Liver (tissue), 3 donors: ENCODE measurements at regions not wholly inside any gene's neighbourhood (a gene's known extent, or its start where the extent isn't known, plus 50 kb on each side); places are given as distances from the start of the nearest gene placed in this dataset.

Experiments
- FOXA1 ChIP-seq: IDR thresholded peaks from 2 replicates; pipeline ENCODE4 v1.6.1; 2016; ENCODE audit warnings: antibody characterized with exemption
- HNF4A ChIP-seq, 2 donors: conservative IDR thresholded peaks; 2 replicates each; pipeline ENCODE4 v1.6.1; 2016; ENCODE audit warnings: antibody characterized with exemption in 2 of 2, mild to moderate bottlenecking in 2 of 2
- JUND ChIP-seq, 2 donors: IDR thresholded peaks; 2 replicates each; pipeline ENCODE4 v1.6.1; 2016; ENCODE audit warnings: antibody characterized with exemption in 2 of 2
- RAD21 ChIP-seq, 2 donors: IDR thresholded peaks; 2 replicates each; pipeline ENCODE4 v1.6.1; 2016; ENCODE audit warnings: antibody characterized with exemption in 2 of 2, mild to moderate bottlenecking in 2 of 2
- RXRA ChIP-seq, 2 donors: IDR thresholded peaks; 2 replicates each; pipeline ENCODE4 v1.6.1; 2017 to 2018; ENCODE audit warnings: antibody characterized with exemption in 2 of 2, mild to moderate bottlenecking in 1 of 2
- SP1 ChIP-seq: IDR thresholded peaks from 2 replicates; pipeline ENCODE4 v1.6.1; 2018; ENCODE audit warnings: antibody characterized with exemption, mild to moderate bottlenecking
- TAF1 ChIP-seq: conservative IDR thresholded peaks from 2 replicates; pipeline ENCODE4 v1.6.1; 2016; ENCODE audit warnings: antibody characterized with exemption, mild to moderate bottlenecking
- YY1 ChIP-seq: IDR thresholded peaks from 2 replicates; pipeline ENCODE4 v1.6.1; 2016; ENCODE audit warnings: antibody characterized with exemption, mild to moderate bottlenecking
- TF ChIP-seq, protein P1 (sequence below): fragments of 150-350 bp; IDR thresholded peaks from 2 replicates; pipeline ENCODE4 v1.5.1; 2017; ENCODE audit warnings: improper control_type of control experiment, low read depth, low read length; ENCODE audit not compliant: missing input control
- TF ChIP-seq, protein P2 (sequence below): IDR thresholded peaks from 2 replicates; pipeline ENCODE4 v1.6.1; 2016; ENCODE audit warnings: antibody characterized with exemption, mild to moderate bottlenecking
- TF ChIP-seq, protein P3 (sequence below): IDR thresholded peaks from 2 replicates; pipeline ENCODE4 v1.6.1; 2016; ENCODE audit warnings: antibody characterized with exemption
- donor health status: healthy.
- donor health status: healthy.

DNA sequence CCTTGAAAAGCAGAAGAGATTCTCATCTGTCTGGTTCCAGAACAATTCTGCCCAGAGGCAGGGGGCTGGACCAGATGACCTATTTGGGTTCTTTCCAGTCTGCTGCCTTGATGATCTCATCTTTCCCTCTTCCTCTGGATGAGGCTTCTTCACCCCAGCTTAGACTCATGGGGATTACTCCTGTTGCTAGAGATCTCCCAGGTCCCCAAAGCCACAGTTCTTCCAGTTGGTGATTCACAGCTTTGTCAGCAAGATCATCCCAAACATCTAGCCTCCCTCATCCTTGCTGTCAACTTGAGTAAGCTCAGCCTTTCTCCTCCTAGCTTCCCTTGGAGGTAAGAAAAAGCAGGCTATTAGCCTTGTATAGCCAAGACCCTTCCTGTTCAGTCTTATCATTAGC, 64.2 kb upstream of the PJA1 start:
- TF ChIP-seq, protein P1, sequence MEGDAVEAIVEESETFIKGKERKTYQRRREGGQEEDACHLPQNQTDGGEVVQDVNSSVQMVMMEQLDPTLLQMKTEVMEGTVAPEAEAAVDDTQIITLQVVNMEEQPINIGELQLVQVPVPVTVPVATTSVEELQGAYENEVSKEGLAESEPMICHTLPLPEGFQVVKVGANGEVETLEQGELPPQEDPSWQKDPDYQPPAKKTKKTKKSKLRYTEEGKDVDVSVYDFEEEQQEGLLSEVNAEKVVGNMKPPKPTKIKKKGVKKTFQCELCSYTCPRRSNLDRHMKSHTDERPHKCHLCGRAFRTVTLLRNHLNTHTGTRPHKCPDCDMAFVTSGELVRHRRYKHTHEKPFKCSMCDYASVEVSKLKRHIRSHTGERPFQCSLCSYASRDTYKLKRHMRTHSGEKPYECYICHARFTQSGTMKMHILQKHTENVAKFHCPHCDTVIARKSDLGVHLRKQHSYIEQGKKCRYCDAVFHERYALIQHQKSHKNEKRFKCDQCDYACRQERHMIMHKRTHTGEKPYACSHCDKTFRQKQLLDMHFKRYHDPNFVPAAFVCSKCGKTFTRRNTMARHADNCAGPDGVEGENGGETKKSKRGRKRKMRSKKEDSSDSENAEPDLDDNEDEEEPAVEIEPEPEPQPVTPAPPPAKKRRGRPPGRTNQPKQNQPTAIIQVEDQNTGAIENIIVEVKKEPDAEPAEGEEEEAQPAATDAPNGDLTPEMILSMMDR, result no peak
- TF ChIP-seq SP1, result no peak
- TF ChIP-seq, protein P2, sequence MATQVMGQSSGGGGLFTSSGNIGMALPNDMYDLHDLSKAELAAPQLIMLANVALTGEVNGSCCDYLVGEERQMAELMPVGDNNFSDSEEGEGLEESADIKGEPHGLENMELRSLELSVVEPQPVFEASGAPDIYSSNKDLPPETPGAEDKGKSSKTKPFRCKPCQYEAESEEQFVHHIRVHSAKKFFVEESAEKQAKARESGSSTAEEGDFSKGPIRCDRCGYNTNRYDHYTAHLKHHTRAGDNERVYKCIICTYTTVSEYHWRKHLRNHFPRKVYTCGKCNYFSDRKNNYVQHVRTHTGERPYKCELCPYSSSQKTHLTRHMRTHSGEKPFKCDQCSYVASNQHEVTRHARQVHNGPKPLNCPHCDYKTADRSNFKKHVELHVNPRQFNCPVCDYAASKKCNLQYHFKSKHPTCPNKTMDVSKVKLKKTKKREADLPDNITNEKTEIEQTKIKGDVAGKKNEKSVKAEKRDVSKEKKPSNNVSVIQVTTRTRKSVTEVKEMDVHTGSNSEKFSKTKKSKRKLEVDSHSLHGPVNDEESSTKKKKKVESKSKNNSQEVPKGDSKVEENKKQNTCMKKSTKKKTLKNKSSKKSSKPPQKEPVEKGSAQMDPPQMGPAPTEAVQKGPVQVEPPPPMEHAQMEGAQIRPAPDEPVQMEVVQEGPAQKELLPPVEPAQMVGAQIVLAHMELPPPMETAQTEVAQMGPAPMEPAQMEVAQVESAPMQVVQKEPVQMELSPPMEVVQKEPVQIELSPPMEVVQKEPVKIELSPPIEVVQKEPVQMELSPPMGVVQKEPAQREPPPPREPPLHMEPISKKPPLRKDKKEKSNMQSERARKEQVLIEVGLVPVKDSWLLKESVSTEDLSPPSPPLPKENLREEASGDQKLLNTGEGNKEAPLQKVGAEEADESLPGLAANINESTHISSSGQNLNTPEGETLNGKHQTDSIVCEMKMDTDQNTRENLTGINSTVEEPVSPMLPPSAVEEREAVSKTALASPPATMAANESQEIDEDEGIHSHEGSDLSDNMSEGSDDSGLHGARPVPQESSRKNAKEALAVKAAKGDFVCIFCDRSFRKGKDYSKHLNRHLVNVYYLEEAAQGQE, result no peak
- TF ChIP-seq RXRA (IDR thresholded peaks at IDR 0.05), result no peak
- TF ChIP-seq RAD21 (IDR thresholded peaks at IDR 0.05), result no peak
- TF ChIP-seq, protein P3, sequence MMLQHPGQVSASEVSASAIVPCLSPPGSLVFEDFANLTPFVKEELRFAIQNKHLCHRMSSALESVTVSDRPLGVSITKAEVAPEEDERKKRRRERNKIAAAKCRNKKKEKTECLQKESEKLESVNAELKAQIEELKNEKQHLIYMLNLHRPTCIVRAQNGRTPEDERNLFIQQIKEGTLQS, result no peak
- no peak for TF ChIP-seq YY1
- no peak for TF ChIP-seq FOXA1
- TF ChIP-seq TAF1, result no peak
- TF ChIP-seq JUND (IDR thresholded peaks at IDR 0.05), result no peak
- TF ChIP-seq HNF4A (conservative IDR thresholded peaks at IDR 0.05), result no peak
